ENCODE measurements at regions not wholly inside any gene's neighbourhood (a gene's known extent, or its start where the extent isn't known, plus 50 kb on each side); places are given as distances from the start of the nearest gene placed in this dataset.

GRCh38 chr12:92528586-92528985 lies 174.2 kb upstream of the PLEKHG7 start:
- DNase-seq, result no peak

GRCh38 chr12:92528097-92528496 lies 174.7 kb upstream of the PLEKHG7 start:
- DNase-seq, result no peak

- no peak for DNase-seq
Observed at GRCh38 chr12:92524489-92524888, 178.3 kb upstream of the PLEKHG7 start.

- DNase-seq, result no peak
Observed at GRCh38 chr12:92520511-92520910, 182.3 kb upstream of the PLEKHG7 start.

- no peak for DNase-seq
Observed at GRCh38 chr12:92519284-92519683, 183.5 kb upstream of the PLEKHG7 start.

- DNase-seq, result no peak
Observed at GRCh38 chr12:92518071-92518470, 184.7 kb upstream of the PLEKHG7 start.

- DNase-seq, result no peak
Observed at GRCh38 chr12:92516277-92516600, 186.6 kb upstream of the PLEKHG7 start.

- DNase-seq, result no peak
Observed at GRCh38 chr12:92513231-92513730, 189.5 kb upstream of the PLEKHG7 start.

- no peak for DNase-seq
Observed at GRCh38 chr12:92511786-92512185, 191.0 kb upstream of the PLEKHG7 start.

- no peak for DNase-seq
Observed at GRCh38 chr12:92509156-92509738, 193.5 kb upstream of the PLEKHG7 start.

GRCh38 chr12:92506891-92507290 lies 195.9 kb upstream of the PLEKHG7 start:
- no peak for DNase-seq

GRCh38 chr12:92506460-92506859 lies 196.3 kb upstream of the PLEKHG7 start:
- DNase-seq, result no peak

GRCh38 chr12:92505254-92506231 lies 197.2 kb upstream of the PLEKHG7 start:
- no peak for DNase-seq

GRCh38 chr12:92504594-92504981 lies 198.2 kb upstream of the PLEKHG7 start:
- DNase-seq, result no peak

GRCh38 chr12:92503971-92504593 lies 198.7 kb upstream of the PLEKHG7 start:
- no peak for DNase-seq

- no peak for DNase-seq
Observed at GRCh38 chr12:92503029-92503931, 199.5 kb upstream of the PLEKHG7 start.

- DNase-seq, result no peak
Observed at GRCh38 chr12:92502417-92503028, 200.3 kb upstream of the PLEKHG7 start.

GRCh38 chr12:92496790-92497189 lies 206.0 kb upstream of the PLEKHG7 start:
- DNase-seq, result no peak

- DNase-seq, result no peak
Observed at GRCh38 chr12:92495108-92495507, 207.7 kb upstream of the PLEKHG7 start.

- DNase-seq, result no peak
Observed at GRCh38 chr12:92493816-92494215, 209.0 kb upstream of the PLEKHG7 start.

- no peak for DNase-seq
Observed at GRCh38 chr12:92492995-92493394, 209.8 kb upstream of the PLEKHG7 start.

- DNase-seq, result no peak
Observed at GRCh38 chr12:92492291-92492690, 210.5 kb upstream of the PLEKHG7 start.

All from NCI-H510A treated with DMSO at 0.1 percent for 48 hours (cell line).